COLO668 (cell line): ENCODE measurements at regions not wholly inside any gene's neighbourhood (a gene's known extent, or its start where the extent isn't known, plus 50 kb on each side); places are given as distances from the start of the nearest gene placed in this dataset.

Source experiments
- DNase-seq: peaks from one replicate; lab custom pipeline; 2025; ENCODE audit not compliant: unreplicated experiment; lab: John Stamatoyannopoulos, UW

GRCh38 chr2:226403369-226403768 lies 396.3 kb downstream of the IRS1 start:
- no peak for DNase-seq

GRCh38 chr2:226399006-226399405 lies 400.6 kb downstream of the IRS1 start:
- no peak for DNase-seq

GRCh38 chr2:226398580-226398979 lies 401.0 kb downstream of the IRS1 start:
- no peak for DNase-seq

- DNase-seq, result no peak
These were observed 403.1 kb downstream of the IRS1 start for GRCh38 chr2:226396541-226396940.

- no peak for DNase-seq
These were observed 412.1 kb downstream of the IRS1 start for GRCh38 chr2:226387499-226387942.

- DNase-seq, result no peak
These were observed 416.2 kb downstream of the IRS1 start for GRCh38 chr2:226383461-226383860.

GRCh38 chr2:226380679-226381078 lies 418.9 kb downstream of the IRS1 start:
- DNase-seq, result no peak

GRCh38 chr2:226378753-226379705 lies 420.6 kb downstream of the IRS1 start:
- no peak for DNase-seq

- no peak for DNase-seq
These were observed 423.0 kb downstream of the IRS1 start for GRCh38 chr2:226376516-226377180.

GRCh38 chr2:226366920-226367319 lies 432.7 kb downstream of the IRS1 start:
- no peak for DNase-seq

GRCh38 chr2:226364217-226364616 lies 435.4 kb downstream of the IRS1 start:
- DNase-seq, result no peak

- no peak for DNase-seq
These were observed 436.6 kb downstream of the IRS1 start for GRCh38 chr2:226362980-226363379.

GRCh38 chr2:226360658-226361057 lies 439.0 kb downstream of the IRS1 start:
- no peak for DNase-seq

- DNase-seq, result no peak
These were observed 440.9 kb downstream of the IRS1 start for GRCh38 chr2:226358688-226359087.

GRCh38 chr2:226357816-226358215 lies 441.8 kb downstream of the IRS1 start:
- DNase-seq, result no peak

- DNase-seq, result no peak
These were observed 444.0 kb downstream of the IRS1 start for GRCh38 chr2:226355600-226355999.

- no peak for DNase-seq
These were observed 445.2 kb downstream of the IRS1 start for GRCh38 chr2:226354434-226354833.

GRCh38 chr2:226352941-226353560 lies 446.6 kb downstream of the IRS1 start:
- DNase-seq, result peak; percentile 48

GRCh38 chr2:226351711-226352110 lies 447.9 kb downstream of the IRS1 start:
- no peak for DNase-seq

GRCh38 chr2:226339616-226340015 lies 460.0 kb downstream of the IRS1 start:
- no peak for DNase-seq

- no peak for DNase-seq
These were observed 460.8 kb downstream of the IRS1 start for GRCh38 chr2:226338825-226339224.
